Kidney tubule cell (primary cell): ENCODE measurements at regions not wholly inside any gene's neighbourhood (a gene's known extent, or its start where the extent isn't known, plus 50 kb on each side); places are given as distances from the start of the nearest gene placed in this dataset.
A peak's percentile ranks its signal among the peaks of the same experiment; 100 is the strongest.

ENCODE experiments used
- DNase-seq: peaks from one replicate; pipeline ENCODE4 v3.0.0-alpha.2; 2018; ENCODE audit warnings: low spot score

- peak; percentile 88 for DNase-seq
These were observed 71.3 kb upstream of the ENOX2 start for GRCh38 chrX:130974323-130974722.

DNA sequence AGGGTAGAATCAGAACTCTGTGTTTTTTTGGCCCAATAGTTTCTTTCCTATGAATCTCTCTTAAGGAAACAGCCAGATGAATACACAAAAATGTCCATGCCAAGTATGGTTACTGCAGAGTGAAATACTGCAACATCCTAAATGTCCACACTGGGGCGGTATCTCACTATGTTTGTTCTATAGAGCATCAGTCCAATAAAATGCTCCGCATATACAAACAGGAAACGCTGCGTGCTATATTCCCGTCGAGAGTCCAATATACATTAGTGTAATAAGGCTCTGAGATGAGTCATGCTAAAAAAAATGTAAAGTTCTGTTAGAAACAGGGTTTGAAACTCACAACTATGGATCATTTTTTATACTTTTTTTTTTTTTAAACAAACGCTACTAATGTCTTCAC, 72.9 kb upstream of the ENOX2 start:
- DNase-seq, result peak; percentile 63

DNA sequence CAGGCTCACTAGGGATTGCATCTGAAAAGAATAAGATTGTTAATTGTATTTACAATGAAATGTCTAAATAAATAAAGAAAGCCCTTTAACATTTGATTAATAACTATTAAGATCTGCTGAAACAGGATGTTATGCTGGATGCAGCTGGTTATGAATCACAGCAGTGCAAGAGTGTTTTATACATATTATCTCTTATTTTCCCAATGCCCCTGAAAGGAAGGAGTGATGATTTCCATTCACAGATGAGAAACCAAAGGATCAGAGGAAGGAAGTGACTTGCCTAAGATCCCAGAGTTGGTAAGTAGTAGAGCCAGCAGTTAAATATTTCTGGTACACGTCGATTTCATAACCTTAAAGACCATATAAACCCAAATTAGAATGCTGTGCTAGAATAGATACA, 76.3 kb upstream of the ARHGAP36 start:
- DNase-seq, result no peak

DNA sequence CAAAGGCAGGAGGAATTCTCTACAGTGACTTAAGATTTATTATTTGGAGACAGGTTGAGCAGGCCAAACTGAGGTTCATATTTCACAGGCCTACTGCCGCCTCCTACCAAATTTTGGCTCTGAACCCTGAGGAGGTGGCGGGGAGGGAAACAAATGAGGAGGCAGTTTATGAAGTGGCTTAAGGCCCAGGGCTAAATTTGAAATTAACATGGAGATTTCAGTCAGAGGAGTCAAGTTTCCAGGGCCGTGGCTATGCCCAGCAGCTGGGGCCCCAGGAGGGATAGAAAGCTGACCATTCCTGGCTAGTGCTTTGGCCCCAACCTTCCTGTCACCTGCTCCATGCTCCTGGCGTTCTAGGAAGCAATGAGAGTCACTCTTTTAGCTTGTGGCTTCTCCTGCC, 73.4 kb upstream of the ARHGAP36 start:
- no peak for DNase-seq

DNA sequence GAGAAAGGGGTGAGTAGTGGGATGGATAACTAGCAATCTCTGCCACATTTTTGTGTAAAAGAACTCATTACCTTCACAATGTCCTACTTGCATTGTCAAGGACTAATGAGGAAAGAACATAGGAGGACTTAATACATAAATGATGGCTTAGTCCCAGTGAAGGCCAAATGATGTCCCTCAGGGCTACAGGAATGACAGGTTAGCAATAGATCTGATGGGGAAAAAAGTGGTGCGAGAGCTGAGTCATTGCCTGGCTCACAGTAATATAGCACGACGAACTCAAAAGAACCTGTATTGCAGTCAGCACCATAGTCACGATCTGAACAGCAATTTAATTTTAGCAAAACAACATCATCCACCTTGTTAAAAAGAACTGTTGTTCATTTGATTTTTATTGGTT, 70.9 kb upstream of the ARHGAP36 start:
- no peak for DNase-seq

DNA sequence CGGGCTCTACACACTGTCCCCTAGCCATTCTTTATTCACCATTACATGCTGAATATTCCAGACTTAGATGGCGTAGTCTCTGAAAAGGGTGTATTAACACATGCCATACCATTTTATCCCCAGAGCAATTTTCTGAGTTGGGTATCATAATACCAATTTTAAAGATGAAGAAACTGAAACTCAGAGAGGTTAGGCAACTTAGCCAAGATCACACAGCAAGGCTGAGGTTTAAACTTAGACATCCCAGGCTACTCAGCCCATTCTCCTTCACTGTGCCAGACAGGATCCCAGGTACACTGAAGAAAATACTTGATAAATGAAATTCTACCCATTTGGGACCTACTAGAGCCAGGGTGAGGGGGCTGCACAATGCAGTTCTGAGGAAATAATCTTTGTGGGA, 67.4 kb upstream of the ARHGAP36 start:
- no peak for DNase-seq

GRCh38 chrX:130994671-130995070, 63.5 kb upstream of the ARHGAP36 start:
- peak; percentile 28 for DNase-seq

DNA sequence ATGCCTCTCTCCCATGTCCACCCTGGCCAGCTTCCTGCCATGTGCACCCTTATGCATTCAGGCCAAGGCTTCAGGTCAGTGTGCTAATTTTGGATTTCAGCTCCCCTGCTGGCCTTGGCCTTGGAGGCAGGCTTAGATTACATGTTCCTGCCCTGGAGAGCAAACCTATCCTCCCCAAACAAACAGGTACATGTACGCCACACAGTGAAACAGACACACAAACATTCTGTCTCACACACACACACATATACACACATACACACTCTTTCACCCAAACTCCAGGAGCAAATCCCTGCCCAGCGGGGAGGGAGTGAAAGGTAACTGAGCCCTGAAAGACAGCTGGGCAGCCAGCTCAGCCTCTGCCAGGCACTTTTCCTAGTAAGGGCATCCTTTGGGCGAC, 62.7 kb upstream of the ARHGAP36 start:
- DNase-seq, result no peak

DNA sequence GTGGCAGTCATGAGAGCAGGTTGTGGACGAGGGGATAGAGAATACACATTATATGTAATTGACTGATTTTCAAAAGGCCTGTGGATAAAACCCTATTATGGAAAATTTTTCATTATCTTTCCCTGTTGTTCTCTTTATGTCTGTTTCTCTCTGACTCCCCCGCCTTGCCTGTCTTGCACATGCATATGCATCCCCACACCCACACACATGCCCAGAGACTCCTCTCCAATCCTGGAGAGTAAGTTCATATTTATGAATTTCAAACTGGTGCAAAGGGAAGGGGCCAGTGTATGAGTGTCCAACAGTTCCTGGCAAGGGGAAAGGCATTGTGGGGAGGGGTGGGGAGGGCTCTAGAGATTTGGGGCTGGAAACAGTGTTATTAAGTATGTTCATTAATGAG, 60.8 kb upstream of the ARHGAP36 start:
- DNase-seq, result no peak

GRCh38 chrX:130999360-130999759, 58.8 kb upstream of the ARHGAP36 start:
- DNase-seq, result no peak
